Astrocyte of the cerebellum (primary cell): ENCODE measurements at regions not wholly inside any gene's neighbourhood (a gene's known extent, or its start where the extent isn't known, plus 50 kb on each side); places are given as distances from the start of the nearest gene placed in this dataset.

Experiments
- DNase-seq: peaks from one replicate; pipeline ENCODE4 v3.0.0-alpha.2; 2011; ENCODE audit warnings: low read depth
- H3K4me3 ChIP-seq: 2 replicates; pipeline ENCODE4 v1.5.1; 2011; ENCODE audit warnings: mild to moderate bottlenecking, low read depth, low read length, moderate library complexity
- in situ Hi-C: cut with HindIII; loops from 2 replicates; pipeline ENCODE4 v1.10.0; 2017; ENCODE audit warnings: low sequenced_read_pairs
- TF ChIP-seq, protein P1 (sequence below): IDR thresholded peaks from 2 replicates; pipeline ENCODE4 v1.5.1; 2012; ENCODE audit warnings: low read length, low read depth, moderate library complexity, mild to moderate bottlenecking; ENCODE audit errors: missing control alignments

DNA sequence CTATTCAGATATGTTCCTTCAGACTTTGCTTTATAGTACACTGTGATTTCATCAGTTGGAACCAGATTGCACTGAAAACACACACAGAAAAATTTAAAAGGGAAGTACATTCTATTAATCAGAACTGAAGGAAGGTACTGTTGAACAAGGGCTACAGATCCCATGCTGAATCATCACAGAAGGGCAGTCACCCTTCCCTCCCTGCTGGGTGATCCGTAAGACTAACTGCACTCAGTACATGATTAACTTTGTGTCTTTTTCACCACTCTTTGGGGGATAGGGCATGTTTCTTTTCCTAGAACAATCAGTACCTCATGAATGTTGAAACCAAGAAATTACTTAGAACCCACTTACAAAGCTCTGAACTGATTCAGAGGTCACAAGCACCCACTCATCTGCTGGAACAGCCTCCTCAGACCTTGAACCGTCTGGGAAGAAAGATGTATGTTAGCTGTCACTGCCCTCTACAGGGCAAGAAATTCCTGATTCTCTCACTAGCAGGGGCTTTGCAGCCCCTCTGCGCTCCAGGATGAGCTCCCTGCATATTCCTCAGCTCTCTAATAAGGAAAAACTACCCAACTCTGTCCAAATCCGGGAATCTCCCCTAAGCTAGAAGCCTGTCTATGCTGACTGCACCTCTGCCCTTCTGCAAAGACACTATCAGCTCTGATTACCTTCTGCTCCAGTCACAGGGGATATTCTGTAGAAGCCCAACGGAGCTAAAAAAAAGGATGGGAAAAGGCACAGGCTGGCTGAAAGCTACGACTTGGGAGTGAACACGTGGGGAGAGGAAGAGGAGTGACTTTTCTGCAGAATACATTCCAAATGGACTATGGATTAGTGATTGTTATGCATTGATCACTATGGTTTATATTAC lies 51.0 kb downstream of the IARS1 start:
- H3K4me3 ChIP-seq: no peak overlapping the region
- DNase-seq: peak; percentile 37
- in situ Hi-C loops: no loop called here
- TF ChIP-seq, protein P1, sequence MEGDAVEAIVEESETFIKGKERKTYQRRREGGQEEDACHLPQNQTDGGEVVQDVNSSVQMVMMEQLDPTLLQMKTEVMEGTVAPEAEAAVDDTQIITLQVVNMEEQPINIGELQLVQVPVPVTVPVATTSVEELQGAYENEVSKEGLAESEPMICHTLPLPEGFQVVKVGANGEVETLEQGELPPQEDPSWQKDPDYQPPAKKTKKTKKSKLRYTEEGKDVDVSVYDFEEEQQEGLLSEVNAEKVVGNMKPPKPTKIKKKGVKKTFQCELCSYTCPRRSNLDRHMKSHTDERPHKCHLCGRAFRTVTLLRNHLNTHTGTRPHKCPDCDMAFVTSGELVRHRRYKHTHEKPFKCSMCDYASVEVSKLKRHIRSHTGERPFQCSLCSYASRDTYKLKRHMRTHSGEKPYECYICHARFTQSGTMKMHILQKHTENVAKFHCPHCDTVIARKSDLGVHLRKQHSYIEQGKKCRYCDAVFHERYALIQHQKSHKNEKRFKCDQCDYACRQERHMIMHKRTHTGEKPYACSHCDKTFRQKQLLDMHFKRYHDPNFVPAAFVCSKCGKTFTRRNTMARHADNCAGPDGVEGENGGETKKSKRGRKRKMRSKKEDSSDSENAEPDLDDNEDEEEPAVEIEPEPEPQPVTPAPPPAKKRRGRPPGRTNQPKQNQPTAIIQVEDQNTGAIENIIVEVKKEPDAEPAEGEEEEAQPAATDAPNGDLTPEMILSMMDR: peak; percentile 62

GRCh38 chr9:92236915-92237314 lies 56.6 kb downstream of the IARS1 start:
- in situ Hi-C loops: no loop called here
- TF ChIP-seq, protein P1: no peak
- DNase-seq: no peak
- H3K4me3 ChIP-seq: no peak overlapping the region

- in situ Hi-C loops: no loop called here
- TF ChIP-seq, protein P1: no peak
- no peak for DNase-seq
- H3K4me3 ChIP-seq: no peak overlapping the region
These were observed 57.0 kb downstream of the IARS1 start for GRCh38 chr9:92236465-92236864.

DNA sequence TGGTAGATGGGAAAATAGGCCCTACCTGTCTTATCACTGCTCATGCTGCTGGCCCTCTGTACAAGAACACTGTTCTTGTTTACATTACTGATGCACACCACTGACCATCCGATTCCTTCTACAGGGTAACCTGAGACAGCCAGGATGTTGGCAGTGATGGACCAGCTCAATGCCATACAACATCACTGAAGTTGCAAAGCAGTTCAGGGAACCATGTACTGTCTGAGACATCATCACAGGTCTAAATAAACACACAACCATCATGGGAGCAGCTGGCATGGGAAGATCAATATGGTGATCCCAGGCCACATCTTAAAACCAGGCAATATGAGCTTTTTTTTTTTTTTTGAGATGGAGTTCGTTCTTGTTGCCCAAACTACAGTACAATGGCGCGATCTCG lies 59.0 kb downstream of the IARS1 start:
- in situ Hi-C loops: no loop called here
- no peak for DNase-seq
- H3K4me3 ChIP-seq: no peak overlapping the region
- TF ChIP-seq, protein P1: no peak

DNA sequence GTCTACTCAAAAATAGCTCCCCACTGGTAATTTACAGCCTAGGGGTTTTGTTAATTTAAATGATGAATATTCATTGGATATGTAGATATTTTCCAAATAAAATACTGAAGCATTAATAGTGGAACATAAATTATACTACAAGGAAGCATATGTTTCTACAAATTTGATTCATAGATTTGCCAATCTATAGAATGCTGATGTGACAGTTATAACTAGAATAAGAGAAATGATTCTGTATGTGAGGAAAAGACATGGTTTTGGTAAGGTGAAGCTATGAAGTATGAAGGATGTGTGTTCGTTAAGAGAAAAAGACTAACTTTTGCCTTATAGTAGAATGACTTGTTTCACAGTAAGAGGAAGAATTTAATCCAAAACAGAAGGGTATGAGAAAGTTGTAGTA lies 61.3 kb downstream of the IARS1 start:
- in situ Hi-C loops: no loop called here
- TF ChIP-seq, protein P1: no peak
- H3K4me3 ChIP-seq: no peak overlapping the region
- DNase-seq: no peak

GRCh38 chr9:92228628-92229027 lies 64.9 kb downstream of the IARS1 start:
- TF ChIP-seq, protein P1: no peak
- in situ Hi-C loops: no loop called here
- DNase-seq: no peak
- no peak overlapping the region for H3K4me3 ChIP-seq
